IMR-90 (cell line): ENCODE measurements at regions not wholly inside any gene's neighbourhood (a gene's known extent, or its start where the extent isn't known, plus 50 kb on each side); places are given as distances from the start of the nearest gene placed in this dataset.

Experiments used
- ATAC-seq: fragments of 200-7000 bp; cut with Tn5 transposase; 2 replicates; pipeline ENCODE4 v1.9.1; 2020; ENCODE audit warnings: low read depth, mild to moderate bottlenecking, moderate library complexity
- BruUV-seq: library from RNA; stranded (reverse); fragments of 400-500 nt; replicated peaks from 2 replicates; lab custom pipeline; 2021; lab: Mats Ljungman, UMichigan
- CTCF ChIA-PET: fragments of 300-600 bp; formaldehyde crosslinking; extraction: SDS; loops from one replicate; lab custom pipeline; 2021; ENCODE audit warnings: antibody characterized with exemption; lab: Yijun Ruan, JAX
- POLR2A ChIA-PET: fragments of 300-600 bp; sonication (Branson Sonifier 250); formaldehyde crosslinking; loops from one replicate; lab custom pipeline; 2022; ENCODE audit warnings: antibody characterized with exemption; ENCODE audit not compliant: unreplicated experiment; lab: Charles Lee
- DNase-seq: peaks from one replicate; pipeline ENCODE4 v3.0.0; 2013
- H2AFZ ChIP-seq: replicated peaks from 2 replicates; pipeline ENCODE3; 2013; ENCODE audit warnings: low read length, mild to moderate bottlenecking; ENCODE audit not compliant: poor library complexity
- H2AK5ac ChIP-seq: 2 replicates; pipeline ENCODE4 v1.6.1; 2013; ENCODE audit warnings: low read depth, low read length, inconsistent platforms
- H2AK9ac ChIP-seq: replicated peaks from 2 replicates; pipeline ENCODE3; 2013; ENCODE audit warnings: mild to moderate bottlenecking, low read depth, low read length, moderate library complexity; ENCODE audit not compliant: poor library complexity
- H2BK120ac ChIP-seq: 2 replicates; pipeline ENCODE4 v1.6.1; 2013; ENCODE audit warnings: low read depth, low read length, inconsistent platforms
- H2BK15ac ChIP-seq: 3 replicates; pipeline ENCODE4 v1.6.1; 2013; ENCODE audit warnings: low read depth, low read length, inconsistent platforms
- H2BK20ac ChIP-seq: 2 replicates; pipeline ENCODE4 v1.6.1; 2013; ENCODE audit warnings: low read depth, mild to moderate bottlenecking, inconsistent platforms, low read length, moderate library complexity
- H2BK5ac ChIP-seq: 2 replicates; pipeline ENCODE4 v1.6.1; 2013; ENCODE audit warnings: mild to moderate bottlenecking, low read depth, low read length, inconsistent platforms; ENCODE audit not compliant: poor library complexity, severe bottlenecking
- H3K14ac ChIP-seq: replicated peaks from 2 replicates; pipeline ENCODE4 v1.6.1; 2013; ENCODE audit warnings: low read depth, low read length, inconsistent platforms
- H3K18ac ChIP-seq: 2 replicates; pipeline ENCODE4 v1.6.1; 2013; ENCODE audit warnings: low read depth, low read length, control low read depth
- H3K23ac ChIP-seq: 2 replicates; pipeline ENCODE4 v1.6.1; 2013; ENCODE audit warnings: low read depth, low read length, inconsistent platforms
- H3K27ac ChIP-seq: 2 replicates; pipeline ENCODE4 v1.5.1; 2013; ENCODE audit warnings: mild to moderate bottlenecking, control low read depth, low read length; ENCODE audit not compliant: insufficient read depth
- H3K27me3 ChIP-seq: 2 replicates; pipeline ENCODE4 v1.6.1; 2013; ENCODE audit warnings: low read length; ENCODE audit not compliant: control insufficient read depth, insufficient read depth
- H3K36me3 ChIP-seq: 2 replicates; pipeline ENCODE4 v1.6.1; 2013; ENCODE audit warnings: low read length, mixed read lengths; ENCODE audit not compliant: control insufficient read depth, insufficient read depth
- H3K4ac ChIP-seq: 2 replicates; pipeline ENCODE4 v1.6.1; 2013; ENCODE audit warnings: low read depth, low read length, inconsistent platforms
- H3K4me1 ChIP-seq: 2 replicates; pipeline ENCODE4 v1.6.1; 2013; ENCODE audit warnings: low read length, mixed read lengths; ENCODE audit not compliant: control insufficient read depth, insufficient read depth
- H3K4me2 ChIP-seq: 2 replicates; pipeline ENCODE4 v1.6.1; 2013; ENCODE audit warnings: low read depth, mild to moderate bottlenecking, control low read depth, low read length, moderate library complexity
- H3K4me3 ChIP-seq: 2 replicates; pipeline ENCODE4 v1.5.1; 2013; ENCODE audit warnings: low read depth, mild to moderate bottlenecking, control low read depth, low read length, moderate library complexity; ENCODE audit not compliant: insufficient read depth
- H3K56ac ChIP-seq: 2 replicates; pipeline ENCODE4 v1.6.1; 2013; ENCODE audit warnings: low read length, inconsistent platforms; ENCODE audit not compliant: insufficient read depth; ENCODE audit errors: extremely low read depth
- H3K79me1 ChIP-seq, 2 experiments: 2 replicates each; pipeline ENCODE4 v1.6.1; 2013; ENCODE audit warnings: low read length in 2 of 2, inconsistent platforms in 1 of 2, low read depth in 1 of 2
- H3K9ac ChIP-seq: 2 replicates; pipeline ENCODE4 v1.6.1; 2013; ENCODE audit warnings: low read depth, low read length, control low read depth
- H3K9me1 ChIP-seq: 2 replicates; pipeline ENCODE4 v1.6.1; 2013; ENCODE audit warnings: low read length, inconsistent platforms; ENCODE audit not compliant: insufficient read depth
- H3K9me3 ChIP-seq: 2 replicates; pipeline ENCODE4 v1.6.1; 2013; ENCODE audit warnings: low read length; ENCODE audit not compliant: control insufficient read depth, insufficient read depth
- H4K20me1 ChIP-seq: 2 replicates; pipeline ENCODE4 v1.6.1; 2013; ENCODE audit warnings: low read length, inconsistent platforms; ENCODE audit not compliant: insufficient read depth
- H4K5ac ChIP-seq: 2 replicates; pipeline ENCODE4 v1.6.1; 2013; ENCODE audit warnings: mild to moderate bottlenecking, low read depth, low read length, control low read depth
- H4K8ac ChIP-seq, 2 experiments: 2 replicates each; pipeline ENCODE4 v1.6.1; 2013; ENCODE audit warnings: low read depth in 2 of 2, low read length in 2 of 2, control low read depth in 1 of 2, inconsistent platforms in 1 of 2
- H4K91ac ChIP-seq: 2 replicates; pipeline ENCODE4 v1.6.1; 2013; ENCODE audit warnings: low read depth, low read length, inconsistent platforms; ENCODE audit not compliant: insufficient read depth
- RFX5 ChIP-seq: IDR thresholded peaks from 2 replicates; pipeline ENCODE4 v1.8.0; 2012; ENCODE audit warnings: low read depth, mild to moderate bottlenecking, low read length, moderate library complexity
- dilution Hi-C: fragments of 300-500 bp; cut with HindIII; formaldehyde crosslinking; loops from one replicate; pipeline ENCODE4 v1.14.3; 2018; ENCODE audit warnings: low sequenced_read_pairs; ENCODE audit not compliant: unreplicated experiment
- in situ Hi-C: fragments of 300-500 bp; cut with MboI; formaldehyde crosslinking; loops from 3 replicates; pipeline ENCODE4 v1.14.3; 2019; ENCODE audit warnings: low sequenced_read_pairs, inconsistent platforms, mixed read lengths
- intact Hi-C: fragments of 100-400 bp; cut with micrococcal nuclease; formaldehyde crosslinking; loops from 2 replicates; pipeline ENCODE4 v1.10.0; 2022

DNA sequence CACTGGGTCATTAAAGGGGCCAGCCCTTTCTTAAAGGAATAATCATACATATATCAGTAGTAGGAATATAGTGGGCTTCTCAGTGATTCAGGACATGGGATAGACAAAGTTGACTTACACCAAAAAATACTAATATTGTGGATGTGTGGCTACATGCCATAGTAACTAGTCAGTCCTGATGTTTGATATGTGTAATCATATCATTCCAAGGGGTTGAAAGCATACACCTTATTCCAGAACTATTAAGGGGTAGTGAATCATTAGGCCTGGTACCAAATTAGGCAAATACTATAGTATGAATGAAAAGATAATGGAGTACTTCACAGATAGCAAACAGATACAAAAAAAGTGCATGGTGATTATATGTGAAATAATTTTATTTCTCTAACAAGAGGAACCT lies 814.9 kb upstream of the NRXN1 start:
- Histone ChIP-seq H3K27me3 (no peaks in the 10 kb centered on the region), H3K36me3 (no peaks in the 10 kb centered on the region), H2BK120ac (no peak overlapping the region), H2BK5ac (no peak overlapping the region), H2BK20ac (no peak overlapping the region), H2BK15ac (no peak overlapping the region), H3K18ac (no peak overlapping the region), H2AFZ (no peak overlapping the region), H2AK5ac (no peak overlapping the region), H4K91ac (no peak overlapping the region), H2AK9ac (no peak overlapping the region), H3K4me1 (no peaks in the 10 kb centered on the region), H4K8ac (no peak overlapping the region), H3K23ac (no peak overlapping the region), H3K56ac (no peak overlapping the region), H3K4me3 (no peak overlapping the region), H3K4me2 (no peak overlapping the region), H3K79me1 (no peaks in the 10 kb centered on the region), H3K14ac (no peak overlapping the region), H3K9me3 (no peaks in the 10 kb centered on the region), H3K4ac (no peak overlapping the region), H3K27ac (no peak overlapping the region), H4K20me1 (no peaks in the 10 kb centered on the region), H3K9me1 (no peaks in the 10 kb centered on the region), H3K9ac (no peak overlapping the region), H4K5ac (no peak overlapping the region)
- dilution Hi-C loops, result no loop called here
- no peak for TF ChIP-seq RFX5
- in situ Hi-C loops, result no loop called here
- peak; percentile 17; the same call in 1 of the 2 replicates for ATAC-seq
- BruUV-seq, result no TSS peak
- intact Hi-C loops, result no loop called here
- ChIA-PET CTCF (no interaction called here), POLR2A (no interaction called here)
- peak; percentile 59 for DNase-seq
